GM21367 (cell line): ENCODE measurements at regions not wholly inside any gene's neighbourhood (a gene's known extent, or its start where the extent isn't known, plus 50 kb on each side); places are given as distances from the start of the nearest gene placed in this dataset.
"Not testable (repeated sequence)": the region's sequence is repeated elsewhere in the genome, so short reads cannot be mapped to it uniquely, and the experiment has no call there.

ENCODE experiments used
- ATAC-seq: cut with Tn5 transposase; IDR thresholded peaks from one replicate; pipeline ENCODE4 v1.9.1; 2021; ENCODE audit not compliant: unreplicated experiment

DNA sequence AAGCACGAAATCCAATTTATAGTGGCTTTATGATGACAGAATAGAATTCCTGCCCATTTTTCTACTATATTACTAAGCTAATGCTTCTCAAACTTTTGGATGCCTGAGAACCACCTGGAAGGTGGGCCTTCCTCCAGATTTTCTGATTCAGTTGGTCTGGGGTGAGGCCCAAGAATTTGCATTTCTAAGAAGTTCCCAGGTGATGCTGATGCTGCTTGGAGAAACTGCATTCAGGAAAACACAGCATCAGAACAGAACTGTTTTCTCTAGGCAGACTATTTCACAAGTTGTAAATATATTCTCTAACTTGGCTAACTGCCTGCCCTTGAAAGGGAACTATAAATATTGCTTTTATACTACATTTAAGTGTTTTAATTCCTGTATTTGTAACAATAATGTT lies 644.9 kb upstream of the DPPA4 start:
- ATAC-seq = no peak

DNA sequence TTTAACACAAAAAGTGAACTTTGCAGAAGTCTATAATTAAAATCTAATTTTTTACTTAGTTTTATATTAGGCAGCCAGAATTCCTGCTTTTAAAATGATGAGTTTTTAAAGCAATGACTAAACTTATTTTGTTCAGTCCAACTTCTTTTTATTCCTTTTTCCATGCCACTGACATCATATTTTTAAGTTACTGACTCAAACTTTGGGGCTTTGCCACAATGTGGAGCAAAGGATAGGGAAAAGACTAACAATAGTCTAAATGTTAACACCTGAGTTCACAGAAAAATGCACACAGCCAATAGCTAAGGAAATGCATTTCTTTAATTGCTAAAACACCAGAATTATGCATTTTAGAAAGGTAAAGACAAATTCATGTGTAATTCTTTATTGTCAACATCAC lies 647.6 kb upstream of the DPPA4 start:
- no peak for ATAC-seq

DNA sequence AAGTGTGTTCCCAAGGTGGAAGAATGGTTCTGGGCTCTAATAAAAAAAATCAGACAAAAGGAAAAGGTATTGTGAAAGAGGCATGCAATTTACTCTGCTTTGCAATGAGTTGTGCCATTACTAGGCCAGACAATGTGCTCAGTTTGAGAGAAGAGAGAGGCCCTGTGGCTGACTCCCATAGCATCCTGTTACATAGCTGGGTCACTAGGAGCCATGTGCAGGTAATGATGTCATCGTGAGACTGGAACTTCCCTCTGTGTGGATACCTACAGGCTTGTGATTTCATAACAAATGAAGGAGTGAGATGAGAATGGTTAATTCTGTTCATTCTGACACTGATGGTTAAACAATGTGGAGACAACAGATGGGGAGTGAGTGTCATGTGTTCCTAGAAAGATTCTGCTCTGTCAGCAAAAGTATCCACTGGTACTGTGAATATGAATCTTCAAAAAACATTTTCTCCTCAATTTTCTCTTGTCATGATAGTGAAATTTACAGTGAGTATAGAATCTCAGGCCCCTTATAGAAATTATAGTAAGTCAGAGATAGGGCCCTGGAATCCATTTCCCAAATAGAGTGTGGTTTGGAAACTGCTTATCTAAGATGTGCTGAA lies 648.7 kb upstream of the DPPA4 start:
- no peak for ATAC-seq

DNA sequence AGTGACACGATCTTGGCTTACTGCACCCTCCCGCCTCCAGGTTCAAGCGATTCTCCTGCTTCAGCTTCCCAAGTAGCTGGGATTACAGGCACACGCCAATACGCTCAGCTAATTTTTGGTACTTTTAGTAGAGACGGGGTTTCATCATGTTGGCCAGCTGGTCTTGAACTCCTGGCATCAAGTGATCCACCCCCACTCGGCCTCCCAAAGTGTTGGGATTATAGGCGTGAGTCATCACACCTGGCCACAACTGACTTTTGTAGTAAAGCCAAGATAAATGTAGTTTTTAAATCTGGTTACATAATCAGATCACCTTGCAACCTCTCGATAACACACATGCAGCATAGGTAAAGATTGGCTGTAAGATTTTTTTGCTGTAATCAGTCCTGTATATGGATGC lies 657.5 kb upstream of the DPPA4 start:
- no peak for ATAC-seq

DNA sequence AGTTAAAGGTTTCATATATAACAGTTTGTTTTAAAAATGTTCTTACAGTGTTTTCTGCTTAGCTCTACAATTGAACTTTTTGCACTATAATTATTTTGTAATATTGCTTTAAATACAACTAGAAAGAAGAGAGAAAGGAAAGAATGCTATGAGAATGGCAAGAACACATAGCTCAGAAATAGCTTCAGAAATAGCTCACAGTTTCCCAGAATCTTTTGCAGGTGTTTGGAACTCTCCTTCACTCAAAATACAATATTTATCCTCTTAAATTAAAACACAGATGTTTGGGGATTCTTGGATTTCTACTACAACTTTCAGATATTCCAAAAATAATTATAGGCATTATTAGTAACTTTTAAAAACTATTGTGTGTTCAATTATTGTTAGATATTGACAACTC lies 658.0 kb upstream of the DPPA4 start:
- no peak for ATAC-seq

DNA sequence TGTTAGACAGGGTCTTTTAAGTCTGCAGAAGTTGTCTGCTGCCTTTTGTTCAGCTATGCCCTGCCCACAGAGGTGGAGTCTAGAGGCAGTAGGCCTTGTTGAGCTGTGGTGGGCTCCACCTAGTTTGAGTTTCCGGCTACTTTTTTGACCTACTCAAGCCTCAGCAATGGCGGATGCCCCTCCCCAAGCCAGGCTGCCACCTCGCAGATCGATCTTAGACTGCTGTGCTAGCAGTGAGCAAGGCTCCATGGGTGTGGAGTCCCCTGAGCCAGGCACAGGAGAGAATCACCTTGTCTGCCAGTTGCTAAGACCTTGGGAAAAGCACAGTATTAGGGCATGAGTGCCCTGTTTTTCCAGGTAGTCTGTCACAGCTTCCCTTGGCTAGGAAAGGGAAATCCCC lies 664.6 kb upstream of the DPPA4 start:
- not testable (repeated sequence) for ATAC-seq

DNA sequence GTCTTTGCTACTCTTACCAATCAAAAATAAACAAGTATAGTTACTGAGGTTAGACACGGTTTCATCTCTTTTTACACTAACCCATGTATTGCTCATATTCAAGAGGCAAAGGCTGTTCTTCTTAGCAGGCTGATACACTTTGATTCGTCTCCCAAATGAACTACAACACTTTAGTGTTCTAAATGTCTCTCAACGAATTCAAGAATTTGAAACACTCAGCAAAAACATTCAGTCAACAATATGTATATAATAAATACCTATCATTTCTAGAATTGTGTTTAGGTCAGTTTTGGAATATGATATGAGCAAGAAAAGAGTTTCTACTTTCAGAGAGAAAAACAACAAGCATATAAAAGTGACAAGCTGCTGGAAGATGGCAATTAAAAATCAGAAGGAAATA lies 669.6 kb upstream of the DPPA4 start:
- ATAC-seq = no peak

DNA sequence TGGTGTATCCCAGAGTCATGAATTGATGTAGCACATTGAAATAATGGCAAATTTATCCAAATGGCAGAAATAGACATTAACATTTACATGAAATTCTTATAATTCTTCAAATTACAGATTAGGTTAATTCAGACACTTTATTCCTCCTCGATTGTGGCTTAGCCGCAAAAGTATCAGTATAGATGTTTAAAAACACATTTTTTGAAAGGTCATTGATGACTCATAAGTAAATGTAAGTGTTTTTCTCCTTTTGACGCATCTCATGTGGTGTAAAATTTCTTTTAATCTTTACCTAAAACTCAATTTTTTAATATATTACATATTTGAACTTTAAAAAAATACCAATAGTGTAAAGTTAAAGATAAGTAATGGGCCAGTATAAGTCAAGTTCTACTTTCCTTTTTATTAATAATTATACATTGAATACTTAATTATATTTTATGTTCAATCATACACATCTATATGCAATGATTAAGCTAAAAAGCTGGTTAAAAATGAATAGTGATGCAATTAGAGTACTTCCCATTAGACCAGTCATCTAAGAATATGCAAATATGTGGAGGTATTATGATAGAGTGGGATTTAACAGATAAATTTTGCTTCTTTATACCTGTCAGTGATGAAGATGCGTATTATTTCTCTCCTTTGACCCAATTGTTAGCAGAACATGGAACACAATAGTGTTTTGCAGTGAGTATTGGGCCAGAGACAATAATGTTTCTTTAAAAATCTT lies 678.1 kb upstream of the DPPA4 start:
- ATAC-seq = no peak

DNA sequence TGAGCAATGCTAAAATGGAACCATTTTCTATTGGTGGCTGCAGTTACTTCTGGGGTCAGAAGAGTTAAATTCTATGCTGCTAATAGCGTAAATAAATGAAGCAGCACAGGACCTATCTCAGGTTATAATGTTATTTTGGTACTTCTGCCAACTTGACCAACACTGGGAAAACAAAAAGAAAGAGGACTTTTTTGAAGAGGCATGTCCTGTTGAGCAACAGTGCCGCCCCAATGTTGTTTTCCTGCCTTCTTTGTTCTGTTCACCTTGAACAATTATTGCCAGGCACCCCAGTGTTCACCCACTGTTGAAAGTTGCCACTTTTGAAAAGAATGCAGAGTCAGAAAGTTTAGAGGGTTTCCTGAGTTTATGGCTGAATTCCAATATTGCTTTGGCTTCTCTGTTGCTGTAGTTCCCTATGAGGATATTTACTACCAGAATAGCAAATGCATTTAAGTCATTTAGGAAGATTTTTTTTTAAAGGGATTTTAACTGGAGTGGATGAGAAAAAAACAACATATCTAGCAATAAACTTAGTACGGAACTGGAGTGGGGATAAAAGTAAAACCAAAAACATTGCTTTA lies 679.0 kb upstream of the DPPA4 start:
- no peak for ATAC-seq

DNA sequence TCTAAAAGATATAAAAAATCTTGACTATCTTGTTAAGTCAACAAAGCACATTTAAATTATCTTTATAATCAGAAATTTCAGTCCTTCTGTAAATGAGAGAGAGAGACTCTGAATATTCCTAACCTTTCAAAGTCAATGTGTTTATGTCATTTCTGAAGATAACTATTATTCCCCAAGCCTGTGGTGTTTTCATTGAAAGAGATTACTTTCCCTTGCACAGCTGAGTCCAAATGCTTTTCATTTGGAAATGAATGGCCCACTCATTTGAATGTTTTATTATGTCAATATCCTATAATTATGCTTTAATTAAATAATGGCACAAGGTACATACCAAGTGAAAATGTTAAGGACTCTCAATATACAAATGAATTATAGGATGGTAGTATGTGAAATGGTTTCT lies 680.0 kb upstream of the DPPA4 start:
- ATAC-seq = no peak

DNA sequence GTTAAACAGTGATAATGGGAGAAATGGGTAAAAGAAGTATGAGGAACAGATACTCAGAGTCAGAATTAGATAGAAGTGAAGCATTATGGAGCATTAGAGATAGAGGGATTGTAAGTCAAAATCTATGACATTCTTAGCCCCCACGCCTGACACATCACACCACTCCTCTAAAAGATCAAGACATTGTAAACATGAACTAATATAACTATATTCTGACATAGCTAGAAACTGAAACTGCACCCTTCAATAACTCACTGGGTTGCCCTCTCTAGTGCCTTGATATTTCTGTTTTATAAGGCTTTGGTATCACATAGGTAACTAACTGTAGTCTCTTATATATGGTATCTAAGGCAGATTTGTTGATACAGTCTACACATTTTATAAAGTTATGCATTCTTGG lies 684.3 kb upstream of the DPPA4 start:
- ATAC-seq = no peak

DNA sequence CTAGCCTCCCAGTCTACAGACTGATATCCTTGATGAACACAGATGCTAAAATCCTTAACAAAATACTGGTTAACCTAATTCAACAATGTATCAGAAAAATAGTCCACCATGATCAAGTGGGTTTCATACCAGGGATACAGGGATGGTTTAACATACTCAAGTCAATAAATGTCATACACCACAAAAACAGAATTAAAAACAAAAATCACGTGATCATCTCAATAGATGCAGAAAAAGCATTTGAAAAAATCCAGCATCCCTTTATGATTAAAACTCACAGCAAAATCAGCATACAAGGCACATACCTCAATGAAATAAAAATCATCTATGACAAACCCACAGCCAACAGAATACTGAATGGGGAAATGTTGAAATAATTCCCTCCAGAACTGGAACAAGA lies 685.7 kb upstream of the DPPA4 start:
- not testable (repeated sequence) for ATAC-seq

DNA sequence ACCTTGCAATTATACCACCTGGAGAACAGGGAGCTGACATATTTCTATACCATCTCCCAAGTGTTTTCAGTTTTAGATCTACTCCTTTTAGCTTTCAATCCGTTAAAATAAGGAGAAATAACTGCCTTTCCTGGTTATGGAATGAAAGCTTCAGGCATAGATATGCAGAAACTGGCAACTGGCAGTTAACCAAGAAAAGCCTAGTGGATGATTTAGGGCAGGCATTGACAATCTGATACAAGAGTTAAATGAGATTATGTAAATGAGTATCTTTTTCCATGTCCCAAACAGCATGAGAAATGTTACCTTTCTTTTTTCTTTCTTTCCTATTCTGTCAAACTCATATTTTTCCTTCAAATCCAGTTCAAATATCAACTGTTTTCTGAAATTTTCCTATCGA lies 689.1 kb upstream of the DPPA4 start:
- no peak for ATAC-seq

DNA sequence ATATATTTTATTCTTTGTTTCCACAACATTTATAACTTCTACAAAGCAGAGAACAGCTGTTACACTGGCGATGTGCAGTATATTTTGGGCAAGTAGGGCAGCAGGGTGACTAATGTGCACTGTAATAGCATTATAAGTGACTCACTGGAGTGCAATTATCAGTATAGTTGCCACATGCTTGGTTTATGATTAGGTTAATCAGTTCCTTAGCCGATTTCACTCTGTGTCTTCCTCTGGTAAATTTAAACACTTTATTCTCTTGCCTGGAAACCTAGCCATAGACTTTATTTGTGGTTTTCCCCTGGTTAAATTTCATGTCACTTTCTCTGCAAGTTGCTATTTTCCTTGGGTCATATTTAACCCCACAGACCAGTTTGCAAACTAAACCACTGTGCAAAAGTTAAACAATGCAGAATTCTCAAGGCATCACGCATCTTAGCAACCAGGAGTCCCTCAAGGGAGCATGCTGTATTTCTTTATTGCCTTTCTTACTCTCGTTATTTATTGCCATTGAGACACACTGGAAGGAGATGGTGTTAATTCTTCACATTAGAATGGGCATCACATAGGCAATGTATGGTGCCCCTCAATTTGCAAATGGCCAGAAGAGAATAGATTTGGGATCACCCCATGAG lies 690.2 kb upstream of the DPPA4 start:
- no peak for ATAC-seq

DNA sequence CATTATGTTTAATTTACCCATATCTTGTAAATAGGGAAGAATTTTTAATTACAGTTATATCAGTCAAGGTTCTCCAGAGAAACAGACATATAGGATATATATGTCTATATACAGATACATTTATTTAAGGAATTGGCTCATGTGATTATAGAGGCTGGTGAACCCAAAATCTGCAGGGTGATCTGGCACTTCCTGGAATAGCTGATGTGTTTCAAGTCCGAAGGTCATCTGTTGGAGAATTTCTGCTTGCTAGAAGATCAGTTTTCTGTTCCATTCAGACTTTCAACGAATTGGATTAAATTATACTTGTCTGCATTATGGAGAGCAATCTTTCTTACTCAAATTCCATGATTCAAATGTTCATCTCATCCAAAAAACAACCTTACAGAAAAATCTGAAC lies 694.6 kb upstream of the DPPA4 start:
- ATAC-seq = no peak

DNA sequence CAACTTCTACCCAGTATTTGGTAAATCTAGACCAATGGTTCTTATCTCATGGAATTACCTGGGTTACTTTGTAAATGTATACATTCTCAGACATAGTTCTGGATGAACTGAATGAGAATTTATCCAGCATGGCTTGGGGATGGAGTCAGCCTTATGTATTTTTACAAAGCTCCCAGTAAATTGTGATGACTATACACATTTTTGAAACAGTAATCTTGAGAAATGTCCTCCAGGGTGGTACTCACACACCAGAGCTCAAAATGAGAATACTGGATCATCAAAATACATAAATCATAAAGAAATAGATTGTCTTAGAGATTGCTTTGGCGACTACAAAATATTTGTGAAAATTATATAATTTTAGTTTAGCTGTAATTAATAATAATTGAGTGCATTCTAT lies 722.1 kb upstream of the DPPA4 start:
- ATAC-seq = no peak

DNA sequence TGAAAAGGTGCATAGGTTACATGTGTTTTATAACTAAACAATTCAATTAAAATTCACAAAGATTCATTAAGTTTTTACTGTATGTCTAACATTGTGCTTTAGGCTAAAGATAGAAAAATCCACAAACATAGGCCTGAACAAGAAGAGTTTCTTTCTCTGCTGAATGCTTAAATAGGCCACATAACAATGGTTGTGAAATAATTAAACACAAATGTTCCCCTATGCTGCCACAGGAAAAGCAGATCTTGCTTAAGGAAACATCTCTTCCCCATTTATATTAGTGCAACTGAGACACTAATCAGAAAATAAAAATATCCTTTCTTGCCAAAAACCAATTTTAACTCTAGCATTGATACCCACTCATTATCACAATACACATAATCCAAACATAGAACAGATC lies 725.4 kb upstream of the DPPA4 start:
- no peak for ATAC-seq

DNA sequence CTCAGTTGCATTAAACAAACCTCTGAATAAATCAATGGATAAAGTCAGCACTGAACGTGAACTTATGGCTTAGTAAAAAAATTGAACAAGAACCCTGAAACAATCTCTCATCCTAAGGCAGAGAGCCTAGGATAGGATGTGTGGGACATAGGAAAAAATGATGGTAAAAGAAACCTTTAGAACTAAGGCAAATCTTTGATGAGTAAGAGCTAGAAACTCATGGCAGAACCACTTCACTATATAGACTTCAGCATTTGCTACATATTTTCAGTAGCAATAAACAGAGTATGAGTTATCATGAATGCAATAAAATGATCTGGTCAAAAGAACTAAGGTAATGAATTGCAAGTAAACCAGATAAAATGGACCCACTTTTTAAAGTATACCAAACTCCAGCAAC lies 725.8 kb upstream of the DPPA4 start:
- no peak for ATAC-seq

DNA sequence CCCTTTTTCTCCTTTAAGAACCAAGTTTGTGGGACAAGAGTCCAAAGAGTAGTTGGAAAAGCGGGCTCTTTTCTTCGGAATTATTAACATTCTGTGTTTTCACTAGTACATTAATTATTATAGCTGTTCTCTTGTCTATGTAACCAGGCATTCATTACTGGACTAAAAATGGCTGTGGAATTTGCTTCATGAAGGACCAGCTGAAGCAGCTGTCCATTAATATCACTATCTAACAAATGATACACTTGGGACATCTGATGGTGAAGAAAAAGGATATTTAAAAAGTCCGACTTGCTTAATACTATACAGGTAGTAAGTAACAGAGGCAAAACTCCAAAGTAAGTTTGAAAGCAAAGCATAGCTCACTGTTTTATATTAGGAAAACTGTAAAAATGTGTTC lies 728.9 kb upstream of the DPPA4 start:
- no peak for ATAC-seq

DNA sequence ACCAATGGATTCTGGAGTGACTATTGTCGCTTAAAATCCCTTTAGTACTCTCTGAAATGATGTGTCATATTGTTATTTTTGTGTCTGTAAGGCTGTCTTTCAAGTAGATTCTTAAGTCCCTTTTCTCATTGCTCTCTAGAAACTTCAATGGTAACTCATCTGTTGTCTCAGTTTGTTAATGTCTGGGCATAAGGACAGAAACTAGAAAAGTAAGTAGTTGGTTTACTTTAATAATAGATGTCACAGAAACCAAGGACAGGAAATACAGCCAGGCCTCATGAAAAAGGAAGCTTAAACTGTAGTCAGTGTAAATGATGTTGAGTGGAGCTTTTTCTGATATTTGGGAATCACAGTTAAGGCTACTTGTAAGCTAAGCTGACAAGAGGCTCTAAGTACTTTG lies 730.2 kb upstream of the DPPA4 start:
- no peak for ATAC-seq

DNA sequence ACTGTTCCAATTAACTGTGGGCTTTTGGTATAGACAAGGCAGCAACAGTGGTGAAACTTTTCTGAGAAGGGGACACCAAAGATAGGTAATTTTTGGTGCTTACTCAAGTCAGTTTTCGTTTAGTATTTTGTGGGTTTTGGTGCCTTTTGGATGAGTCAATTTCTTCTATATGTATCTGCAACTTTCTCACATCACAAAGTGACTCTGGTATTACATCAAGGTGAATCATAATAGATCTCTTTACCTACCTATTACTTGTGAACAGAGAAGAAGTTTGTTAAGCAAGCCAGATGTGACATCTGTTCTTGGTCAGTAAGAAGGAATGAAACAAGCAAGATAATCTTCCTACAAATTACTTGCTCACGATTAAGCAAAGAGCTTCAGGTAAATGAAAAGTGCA lies 732.4 kb upstream of the DPPA4 start:
- no peak for ATAC-seq

DNA sequence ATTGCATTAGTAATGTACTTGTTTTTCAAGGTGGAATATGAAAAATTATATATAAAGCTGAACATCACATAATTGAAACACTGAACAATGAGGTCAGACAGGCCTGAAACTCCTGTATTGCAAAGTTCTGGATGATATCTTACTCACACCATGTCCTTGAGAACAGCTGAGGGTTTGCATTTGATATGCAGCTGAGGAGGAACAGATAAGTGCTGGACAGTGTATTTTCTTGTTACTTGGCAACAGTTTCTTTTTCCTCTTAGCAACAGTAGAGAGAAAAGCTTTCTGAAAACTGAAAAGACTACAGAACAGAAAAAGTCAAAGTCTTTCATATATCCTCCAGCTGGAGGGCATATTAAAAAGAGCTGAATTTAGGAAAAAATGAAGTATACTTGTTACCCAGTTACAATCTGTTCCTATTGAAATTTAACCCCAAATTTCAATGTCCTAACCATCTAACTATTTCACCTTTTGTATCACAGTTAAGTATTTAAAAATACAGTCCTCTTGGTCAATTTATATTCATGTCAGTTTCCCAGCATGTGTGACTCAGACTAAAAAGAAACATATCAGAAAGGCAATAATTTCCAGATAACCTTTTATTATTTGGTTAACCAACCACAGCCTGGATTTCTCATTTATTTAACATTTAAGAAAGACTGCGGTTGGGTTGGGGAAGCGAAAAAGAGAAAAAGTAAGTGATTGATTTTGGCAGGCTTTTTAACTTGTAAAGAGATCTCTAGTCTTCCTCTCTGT lies 733.0 kb upstream of the DPPA4 start:
- ATAC-seq = no peak
